GM23248 (cell line): ENCODE measurements at regions not wholly inside any gene's neighbourhood (a gene's known extent, or its start where the extent isn't known, plus 50 kb on each side); places are given as distances from the start of the nearest gene placed in this dataset.

ENCODE experiments used
- DNase-seq: peaks from one replicate; pipeline ENCODE4 v3.0.0-alpha.2; 2015
- H2AFZ ChIP-seq: fragments of 200-600 bp; sonication (generic); 2 replicates; pipeline ENCODE4 v1.6.1; 2016; ENCODE audit warnings: antibody characterized with exemption
- H3F3A ChIP-seq: fragments of 200-600 bp; sonication (generic); 2 replicates; pipeline ENCODE4 v1.6.1; 2016; ENCODE audit warnings: mild to moderate bottlenecking, antibody characterized with exemption, mixed run types; ENCODE audit not compliant: insufficient read depth
- H3K27ac ChIP-seq: fragments of 200-600 bp; sonication (generic); 2 replicates; pipeline ENCODE4 v1.5.1; 2016; ENCODE audit warnings: mild to moderate bottlenecking
- H3K27me3 ChIP-seq: fragments of 200-600 bp; sonication (generic); replicated peaks from 2 replicates; pipeline ENCODE4 v1.6.1; 2016; ENCODE audit warnings: mild to moderate bottlenecking; ENCODE audit not compliant: insufficient read depth
- H3K36me3 ChIP-seq: fragments of 200-600 bp; sonication (generic); 2 replicates; pipeline ENCODE4 v1.6.1; 2016; ENCODE audit warnings: low read depth, mild to moderate bottlenecking
- H3K4me1 ChIP-seq: fragments of 200-600 bp; sonication (generic); 2 replicates; pipeline ENCODE4 v1.6.1; 2016; ENCODE audit warnings: mild to moderate bottlenecking; ENCODE audit not compliant: insufficient read depth
- H3K4me2 ChIP-seq: fragments of 200-600 bp; sonication (generic); one replicate; pipeline ENCODE4 v1.6.1; 2016; ENCODE audit warnings: mild to moderate bottlenecking; ENCODE audit not compliant: unreplicated experiment
- H3K4me3 ChIP-seq: fragments of 200-600 bp; sonication (generic); 2 replicates; pipeline ENCODE4 v1.5.1; 2016; ENCODE audit warnings: mild to moderate bottlenecking
- H3K79me2 ChIP-seq: fragments of 200-600 bp; sonication (generic); 2 replicates; pipeline ENCODE4 v1.6.1; 2016; ENCODE audit warnings: mild to moderate bottlenecking; ENCODE audit not compliant: insufficient read depth
- H3K9ac ChIP-seq: fragments of 200-600 bp; sonication (generic); 2 replicates; pipeline ENCODE4 v1.6.1; 2016; ENCODE audit warnings: mild to moderate bottlenecking
- H3K9me2 ChIP-seq: fragments of 200-600 bp; sonication (generic); 2 replicates; pipeline ENCODE4 v1.6.1; 2016; ENCODE audit warnings: mixed run types, mild to moderate bottlenecking, moderate library complexity; ENCODE audit not compliant: insufficient read depth
- H3K9me3 ChIP-seq: fragments of 200-600 bp; sonication (generic); one replicate; pipeline ENCODE4 v1.6.1; 2017; ENCODE audit warnings: low read depth
- H4K20me1 ChIP-seq: fragments of 200-600 bp; sonication (generic); 2 replicates; pipeline ENCODE4 v1.6.0; 2016; ENCODE audit not compliant: insufficient read depth
- EZH2 ChIP-seq: fragments of 200-600 bp; sonication (generic); IDR thresholded peaks from 2 replicates; pipeline ENCODE4 v1.6.1; 2018; ENCODE audit warnings: antibody characterized with exemption, mild to moderate bottlenecking; ENCODE audit not compliant: insufficient read depth, poor library complexity, severe bottlenecking
- EZH2phosphoT487 ChIP-seq: fragments of 200-600 bp; sonication (generic); IDR thresholded peaks from 2 replicates; pipeline ENCODE4 v1.6.1; 2018; ENCODE audit warnings: antibody characterized with exemption, moderate library complexity, mild to moderate bottlenecking, low read depth; ENCODE audit not compliant: insufficient read depth
- WGBS, 2 experiments: methylation state at CpG; one replicate each; pipeline ENCODE4 v1.1.6; 2015 to 2017; ENCODE audit warnings: low lambda C conversion rate in 2 of 2, low coverage in 1 of 2; ENCODE audit errors: missing lambda C conversion rate in 2 of 2; 5-methylcytosine and 5-hydroxymethylcytosine counted together
- in situ Hi-C: fragments of 300-500 bp; cut with MboI; formaldehyde crosslinking; loops from 2 replicates; pipeline ENCODE4 v1.15.0; 2020

- H3K9me2 ChIP-seq, result no peaks in the 10 kb centered on the region
- no peaks in the 10 kb centered on the region for H3K79me2 ChIP-seq
- no peak for DNase-seq
- 68 to 83% methylated on average over 4 of the region's 4 CpGs for WGBS, 2 experiments
- no peaks in the 10 kb centered on the region for H3K27me3 ChIP-seq
- no peak for TF ChIP-seq EZH2
- no peak overlapping the region for H3K27ac ChIP-seq
- H3K4me3 ChIP-seq, result no peak overlapping the region
- H2AFZ ChIP-seq, result no peak overlapping the region
- H3K4me2 ChIP-seq, result no peak overlapping the region
- no peaks in the 10 kb centered on the region for H3K4me1 ChIP-seq
- H3K9me3 ChIP-seq, result no peaks in the 10 kb centered on the region
- no peaks in the 10 kb centered on the region for H4K20me1 ChIP-seq
- H3F3A ChIP-seq, result no peaks in the 10 kb centered on the region
- no peaks in the 10 kb centered on the region for H3K36me3 ChIP-seq
- in situ Hi-C loops, result no loop called here
- no peak overlapping the region for H3K9ac ChIP-seq
These were observed 359.8 kb upstream of the IRX4 start for GRCh38 chr5:2242539-2242938.

- 19 to 20% methylated on average over 5 of the region's 5 CpGs for WGBS, 2 experiments
- H3K4me1 ChIP-seq, result no peaks in the 10 kb centered on the region
- H3K9me3 ChIP-seq, result no peaks in the 10 kb centered on the region
- no peaks in the 10 kb centered on the region for H3K79me2 ChIP-seq
- DNase-seq, result no peak
- H3K9me2 ChIP-seq, result no peaks in the 10 kb centered on the region
- no peaks in the 10 kb centered on the region for H3K27me3 ChIP-seq
- no peak overlapping the region for H3K9ac ChIP-seq
- no peak overlapping the region for H3K27ac ChIP-seq
- in situ Hi-C loops, result no loop called here
- no peak overlapping the region for H3K4me2 ChIP-seq
- no peaks in the 10 kb centered on the region for H4K20me1 ChIP-seq
- H3K4me3 ChIP-seq, result no peak overlapping the region
- H3K36me3 ChIP-seq, result no peaks in the 10 kb centered on the region
- no peaks in the 10 kb centered on the region for H3F3A ChIP-seq
- TF ChIP-seq EZH2, result no peak
- TF ChIP-seq EZH2phosphoT487, result no peak
- H2AFZ ChIP-seq, result no peak overlapping the region
These were observed 359.1 kb upstream of the IRX4 start for GRCh38 chr5:2241842-2242241.

GRCh38 chr5:2240118-2240904 lies 357.6 kb upstream of the IRX4 start:
- no peaks in the 10 kb centered on the region for H3K27me3 ChIP-seq
- in situ Hi-C loops, result no loop called here
- no peaks in the 10 kb centered on the region for H4K20me1 ChIP-seq
- no peaks in the 10 kb centered on the region for H3K9me2 ChIP-seq
- no peaks in the 10 kb centered on the region for H3F3A ChIP-seq
- no peaks in the 10 kb centered on the region for H3K36me3 ChIP-seq
- H3K4me1 ChIP-seq, result no peaks in the 10 kb centered on the region
- H3K9me3 ChIP-seq, result no peaks in the 10 kb centered on the region
- no peak for TF ChIP-seq EZH2
- no peak for TF ChIP-seq EZH2phosphoT487
- no peak overlapping the region for H3K27ac ChIP-seq
- no peak overlapping the region for H3K4me2 ChIP-seq
- no peak overlapping the region for H3K4me3 ChIP-seq
- H3K79me2 ChIP-seq, result no peaks in the 10 kb centered on the region
- WGBS, 2 experiments, result 44 to 51% methylated on average over 16 of the region's 16 CpGs
- no peak overlapping the region for H2AFZ ChIP-seq
- H3K9ac ChIP-seq, result no peak overlapping the region
- no peak for DNase-seq

GRCh38 chr5:2239201-2239910 lies 356.6 kb upstream of the IRX4 start:
- Histone ChIP-seq H3K36me3 (no peaks in the 10 kb centered on the region), H3F3A (no peaks in the 10 kb centered on the region), H4K20me1 (no peaks in the 10 kb centered on the region), H3K4me1 (no peaks in the 10 kb centered on the region), H3K4me3 (no peak overlapping the region), H3K9ac (no peak overlapping the region), H2AFZ (no peak overlapping the region), H3K9me3 (no peaks in the 10 kb centered on the region), H3K79me2 (no peaks in the 10 kb centered on the region), H3K9me2 (no peaks in the 10 kb centered on the region), H3K27me3 (no peaks in the 10 kb centered on the region), H3K27ac (no peak overlapping the region), H3K4me2 (no peak overlapping the region)
- TF ChIP-seq EZH2phosphoT487, result no peak
- TF ChIP-seq EZH2, result no peak
- WGBS, 2 experiments, result 7 to 12% methylated on average over 16 to 17 of the region's 17 CpGs
- DNase-seq, result no peak
- in situ Hi-C loops, result no loop called here
